AG20443 (cell line): ENCODE measurements at regions not wholly inside any gene's neighbourhood (a gene's known extent, or its start where the extent isn't known, plus 50 kb on each side); places are given as distances from the start of the nearest gene placed in this dataset.

Source experiments
- DNase-seq: peaks from one replicate; pipeline ENCODE4 v3.0.0; 2012; ENCODE audit warnings: low spot score, mixed read lengths

GRCh38 chr5:67693956-67694809 lies 497.6 kb upstream of the CD180 start:
- DNase-seq: peak; percentile 70

GRCh38 chr5:67686746-67687145 lies 490.1 kb upstream of the CD180 start:
- no peak for DNase-seq

GRCh38 chr5:67681703-67682102 lies 485.1 kb upstream of the CD180 start:
- no peak for DNase-seq

- peak; percentile 11 for DNase-seq
Measured at GRCh38 chr5:67680099-67680498, 483.5 kb upstream of the CD180 start.

GRCh38 chr5:67679184-67679841 lies 482.7 kb upstream of the CD180 start:
- no peak for DNase-seq

GRCh38 chr5:67678594-67678993 lies 482.0 kb upstream of the CD180 start:
- no peak for DNase-seq

- DNase-seq: no peak
Measured at GRCh38 chr5:67677422-67677970, 480.9 kb upstream of the CD180 start.

GRCh38 chr5:67676863-67677262 lies 480.3 kb upstream of the CD180 start:
- DNase-seq: no peak

GRCh38 chr5:67674159-67674655 lies 477.6 kb upstream of the CD180 start:
- no peak for DNase-seq

GRCh38 chr5:67673618-67674017 lies 477.0 kb upstream of the CD180 start:
- DNase-seq: no peak

- DNase-seq: no peak
Measured at GRCh38 chr5:67673180-67673579, 476.6 kb upstream of the CD180 start.

- DNase-seq: peak; percentile 35
Measured at GRCh38 chr5:67672636-67673035, 476.0 kb upstream of the CD180 start.

GRCh38 chr5:67669916-67670315 lies 473.3 kb upstream of the CD180 start:
- no peak for DNase-seq

GRCh38 chr5:67660149-67660548 lies 463.6 kb upstream of the CD180 start:
- DNase-seq: no peak

- no peak for DNase-seq
Measured at GRCh38 chr5:67659288-67659687, 462.7 kb upstream of the CD180 start.

GRCh38 chr5:67657055-67657454 lies 460.5 kb upstream of the CD180 start:
- no peak for DNase-seq

GRCh38 chr5:67652201-67652600 lies 455.6 kb upstream of the CD180 start:
- DNase-seq: no peak

- no peak for DNase-seq
Measured at GRCh38 chr5:67651180-67651579, 454.6 kb upstream of the CD180 start.

- DNase-seq: peak; percentile 72
Measured at GRCh38 chr5:67648201-67648671, 451.6 kb upstream of the CD180 start.

GRCh38 chr5:67647772-67648171 lies 451.2 kb upstream of the CD180 start:
- no peak for DNase-seq

- no peak for DNase-seq
Measured at GRCh38 chr5:67644221-67644920, 447.8 kb upstream of the CD180 start.

- DNase-seq: no peak
Measured at GRCh38 chr5:67643536-67643935, 446.9 kb upstream of the CD180 start.
